SK-N-SH treated with all-trans-retinoic acid at 6 μM for 48 hours (cell line): ENCODE measurements at regions not wholly inside any gene's neighbourhood (a gene's known extent, or its start where the extent isn't known, plus 50 kb on each side); places are given as distances from the start of the nearest gene placed in this dataset.
"Not testable (repeated sequence)": the region's sequence is repeated elsewhere in the genome, so short reads cannot be mapped to it uniquely, and the experiment has no call there.

Source experiments
- ATAC-seq: fragments of 200-7000 bp; cut with Tn5 transposase; 3 replicates; pipeline ENCODE4 v1.9.1; 2020; ENCODE audit warnings: mild to moderate bottlenecking, moderate library complexity
- ARNTL ChIP-seq: fragments of 450-650 bp; formaldehyde crosslinking; IDR thresholded peaks from 2 replicates; pipeline ENCODE4 v1.5.0; 2020; ENCODE audit warnings: low read depth, mild to moderate bottlenecking, moderate library complexity, borderline replicate concordance
- BACH2 ChIP-seq: fragments of 250-450 bp; sonication (Bioruptor Pico); IDR thresholded peaks from 2 replicates; pipeline ENCODE4 v1.9.0; 2021; ENCODE audit warnings: mild to moderate bottlenecking, borderline replicate concordance
- CREB5 ChIP-seq: fragments of 250-450 bp; sonication (Bioruptor Pico); IDR thresholded peaks from 2 replicates; pipeline ENCODE4 v1.5.1; 2020; ENCODE audit warnings: low read depth, mild to moderate bottlenecking, moderate library complexity
- CSDC2 ChIP-seq: fragments of 250-450 bp; sonication (Bioruptor Pico); IDR thresholded peaks from 2 replicates; pipeline ENCODE4 v1.5.0; 2020; ENCODE audit warnings: mild to moderate bottlenecking, moderate library complexity
- GLIS3 ChIP-seq: fragments of 250-450 bp; sonication (Bioruptor Pico); IDR thresholded peaks from 2 replicates; pipeline ENCODE4 v1.5.0; 2020; ENCODE audit warnings: mild to moderate bottlenecking, moderate library complexity
- ISL1 ChIP-seq: fragments of 250-450 bp; sonication (Bioruptor Pico); IDR thresholded peaks from 2 replicates; pipeline ENCODE4 v2.1.2; 2022; ENCODE audit warnings: mild to moderate bottlenecking, moderate library complexity
- OSR1 ChIP-seq: fragments of 250-450 bp; sonication (Bioruptor Pico); IDR thresholded peaks from 2 replicates; pipeline ENCODE4 v1.8.0; 2022; ENCODE audit warnings: moderate library complexity, mild to moderate bottlenecking, inconsistent platforms
- PATZ1 ChIP-seq: fragments of 250-450 bp; sonication (Bioruptor Pico); IDR thresholded peaks from 2 replicates; pipeline ENCODE4 v1.8.0; 2020; ENCODE audit warnings: mild to moderate bottlenecking, moderate library complexity, borderline replicate concordance
- POU6F1 ChIP-seq: fragments of 250-450 bp; sonication (Bioruptor Pico); IDR thresholded peaks from 2 replicates; pipeline ENCODE4 v1.8.0; 2021; ENCODE audit warnings: low read depth, mild to moderate bottlenecking, moderate library complexity, borderline replicate concordance
- PPARA ChIP-seq: fragments of 250-450 bp; sonication (Bioruptor Pico); IDR thresholded peaks from 2 replicates; pipeline ENCODE4 v1.5.0; 2020; ENCODE audit warnings: mild to moderate bottlenecking, borderline replicate concordance
- RARB ChIP-seq: fragments of 250-450 bp; sonication (Bioruptor Pico); IDR thresholded peaks from 2 replicates; pipeline ENCODE4 v1.8.0; 2021; ENCODE audit warnings: mild to moderate bottlenecking, moderate library complexity
- SNAI2 ChIP-seq: fragments of 250-450 bp; sonication (Bioruptor Pico); IDR thresholded peaks from 2 replicates; pipeline ENCODE4 v1.5.0; 2020; ENCODE audit warnings: mild to moderate bottlenecking, moderate library complexity
- TOX ChIP-seq: fragments of 250-450 bp; sonication (Bioruptor Pico); IDR thresholded peaks from 2 replicates; pipeline ENCODE4 v1.8.0; 2021; ENCODE audit warnings: mild to moderate bottlenecking, moderate library complexity, borderline replicate concordance
- ZFP3 ChIP-seq: fragments of 250-450 bp; sonication (Bioruptor Pico); IDR thresholded peaks from 2 replicates; pipeline ENCODE4 v1.5.0; 2020; ENCODE audit warnings: mild to moderate bottlenecking, moderate library complexity
- ZFP30 ChIP-seq: fragments of 450-650 bp; formaldehyde crosslinking; IDR thresholded peaks from 2 replicates; pipeline ENCODE4 v1.5.0; 2022; ENCODE audit warnings: mild to moderate bottlenecking, moderate library complexity
- ZNF565 ChIP-seq: fragments of 450-650 bp; formaldehyde crosslinking; conservative IDR thresholded peaks from 2 replicates; pipeline ENCODE4 v1.5.0; 2020; ENCODE audit warnings: low read depth, mild to moderate bottlenecking, moderate library complexity
- ZNF70 ChIP-seq: fragments of 450-650 bp; formaldehyde crosslinking; IDR thresholded peaks from 2 replicates; pipeline ENCODE4 v1.5.0; 2020; ENCODE audit warnings: mild to moderate bottlenecking, moderate library complexity
- ZNF8 ChIP-seq: fragments of 450-650 bp; formaldehyde crosslinking; IDR thresholded peaks from 2 replicates; pipeline ENCODE4 v1.5.0; 2020; ENCODE audit warnings: mild to moderate bottlenecking, moderate library complexity

- TF ChIP-seq PATZ1 (no peak), ARNTL (no peak), OSR1 (CRISPR knock-in tag) (no peak), POU6F1 (CRISPR knock-in tag) (no peak)
Observed at GRCh38 chr4:107492566-107492965, 227.5 kb downstream of the PAPSS1 start (continued).

- ATAC-seq, result no peak
- TF ChIP-seq ZFP3 (no peak), ZNF8 (CRISPR knock-in tag) (no peak), CREB5 (CRISPR knock-in tag) (no peak), CSDC2 (CRISPR knock-in tag) (no peak), PATZ1 (no peak), TOX (CRISPR knock-in tag) (no peak), ISL1 (CRISPR knock-in tag) (no peak), ARNTL (no peak), SNAI2 (CRISPR knock-in tag) (no peak), ZNF70 (CRISPR knock-in tag) (no peak), PPARA (no peak), POU6F1 (CRISPR knock-in tag) (no peak), ZNF565 (no peak), GLIS3 (CRISPR knock-in tag) (no peak), RARB (CRISPR knock-in tag) (no peak)
Observed at GRCh38 chr4:107490116-107490515, 229.9 kb downstream of the PAPSS1 start.

GRCh38 chr4:107483621-107484020, 236.4 kb downstream of the PAPSS1 start:
- ATAC-seq, result not testable (repeated sequence)

- no peak for ATAC-seq
- TF ChIP-seq PATZ1 (no peak), ZNF8 (CRISPR knock-in tag) (no peak), BACH2 (CRISPR knock-in tag) (no peak), RARB (CRISPR knock-in tag) (no peak), ZFP30 (no peak), ARNTL (no peak)
- TF ChIP-seq, all 23 proteins: peak for 0
Observed at GRCh38 chr4:107482546-107482945, 237.5 kb downstream of the PAPSS1 start.
